ENCODE measurements at regions not wholly inside any gene's neighbourhood (a gene's known extent, or its start where the extent isn't known, plus 50 kb on each side); places are given as distances from the start of the nearest gene placed in this dataset.
A peak's percentile ranks its signal among the peaks of the same experiment; 100 is the strongest.
"Not testable (repeated sequence)": the region's sequence is repeated elsewhere in the genome, so short reads cannot be mapped to it uniquely, and the experiment has no call there.

GRCh38 chr12:94916663-94917062, 86.8 kb downstream of the NDUFA12 start:
- DNase-seq (ENCODE audit: low spot score) = no peak

DNA sequence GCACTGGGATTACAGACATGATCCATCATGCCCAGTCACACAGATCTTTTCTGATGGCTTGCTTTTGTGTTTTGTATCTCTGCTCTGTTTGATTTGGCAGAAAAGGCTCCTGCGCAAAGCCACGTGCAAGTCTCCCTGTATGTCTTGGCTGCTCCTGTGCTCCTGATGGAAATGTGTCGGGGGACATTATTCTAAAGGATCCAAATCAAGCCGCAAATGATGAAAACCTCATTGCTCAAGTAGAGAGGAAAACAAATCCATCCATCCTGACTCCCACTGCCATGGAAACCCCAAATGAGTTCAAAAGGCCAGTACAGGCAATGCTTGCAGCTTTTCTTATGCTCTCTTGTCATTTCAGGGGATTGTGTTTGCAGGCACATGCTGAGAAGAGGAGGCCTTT, 93.8 kb downstream of the NDUFA12 start:
- no peak for DNase-seq (ENCODE audit: low spot score)

- not testable (repeated sequence) for DNase-seq (ENCODE audit: low spot score)
Observed at GRCh38 chr12:94905749-94906148, 97.7 kb downstream of the NDUFA12 start.

DNA sequence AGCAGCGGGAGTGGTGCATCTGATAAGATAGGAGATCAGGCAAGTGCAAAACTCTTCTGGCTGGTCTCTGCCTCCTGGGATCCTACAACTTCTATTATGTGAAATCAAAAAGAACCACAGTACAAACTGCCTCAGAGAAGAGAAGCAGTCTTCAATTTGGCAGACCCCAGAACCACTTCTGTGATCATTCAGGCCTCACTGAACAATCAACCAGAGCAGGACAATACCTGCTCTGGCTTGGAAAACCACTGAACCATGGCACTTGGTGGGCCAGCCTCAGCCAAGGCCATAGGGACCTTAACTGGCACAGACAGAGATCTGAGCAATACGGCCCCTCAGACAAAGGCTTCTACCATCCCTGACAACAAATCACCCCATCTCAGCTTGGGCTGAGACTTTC, 103.0 kb downstream of the NDUFA12 start:
- DNase-seq (ENCODE audit: low spot score) = no peak

DNA sequence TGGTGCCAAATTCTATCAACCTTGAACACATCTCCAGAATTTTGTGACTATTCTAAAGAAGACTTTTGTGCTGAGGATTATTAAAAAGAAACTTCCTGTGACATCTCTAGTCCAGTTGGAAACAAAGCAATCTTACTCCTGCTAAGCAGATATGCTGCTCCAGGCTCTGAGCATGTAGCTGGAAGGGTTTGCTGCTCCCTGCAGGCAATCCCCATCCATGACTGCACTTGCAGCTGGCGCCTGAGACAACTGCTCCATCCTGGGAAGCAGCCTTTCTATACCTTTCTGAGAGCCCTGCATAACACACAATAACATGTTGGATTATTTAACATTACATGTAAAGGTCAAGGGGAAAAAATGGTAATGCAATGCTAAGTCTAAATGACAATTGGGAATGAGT, 105.1 kb downstream of the NDUFA12 start:
- no peak for DNase-seq (ENCODE audit: low spot score)

DNA sequence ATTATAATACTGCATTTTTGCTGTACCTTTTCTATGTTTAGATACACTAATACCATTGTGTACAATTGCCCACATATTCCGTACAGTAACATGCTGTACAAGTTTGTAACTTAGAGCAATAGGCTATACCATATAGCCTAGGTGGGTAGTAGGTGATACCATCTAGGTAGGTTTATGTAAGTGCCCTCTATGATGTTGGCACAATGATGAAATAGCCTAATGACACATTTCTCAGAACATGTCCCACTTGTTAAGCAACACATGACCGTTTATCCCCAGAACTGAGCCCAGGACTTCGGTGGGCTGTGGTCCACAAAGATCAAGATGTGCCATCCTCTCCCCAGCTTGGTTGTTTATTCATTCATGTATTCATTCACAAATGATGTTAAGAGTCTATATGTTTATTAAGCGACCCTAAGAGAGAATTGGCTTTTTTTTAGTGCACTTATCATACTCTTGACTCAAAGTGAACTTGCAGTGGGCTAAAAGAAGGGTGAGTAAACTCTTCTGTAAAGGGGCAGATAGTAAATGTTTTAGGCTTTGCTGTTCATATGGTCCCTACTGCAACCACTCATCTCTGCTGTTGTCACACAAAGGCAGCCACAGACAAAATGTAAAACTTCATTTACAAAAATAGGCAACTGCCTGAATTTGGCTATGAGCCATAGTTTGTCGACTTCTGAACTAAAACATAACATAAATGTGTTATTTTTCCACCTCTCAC, 110.8 kb downstream of the NDUFA12 start:
- no peak for DNase-seq (ENCODE audit: low spot score)

- no peak for DNase-seq (ENCODE audit: low spot score)
Observed at GRCh38 chr12:94889445-94890210, 113.9 kb downstream of the NDUFA12 start.

DNA sequence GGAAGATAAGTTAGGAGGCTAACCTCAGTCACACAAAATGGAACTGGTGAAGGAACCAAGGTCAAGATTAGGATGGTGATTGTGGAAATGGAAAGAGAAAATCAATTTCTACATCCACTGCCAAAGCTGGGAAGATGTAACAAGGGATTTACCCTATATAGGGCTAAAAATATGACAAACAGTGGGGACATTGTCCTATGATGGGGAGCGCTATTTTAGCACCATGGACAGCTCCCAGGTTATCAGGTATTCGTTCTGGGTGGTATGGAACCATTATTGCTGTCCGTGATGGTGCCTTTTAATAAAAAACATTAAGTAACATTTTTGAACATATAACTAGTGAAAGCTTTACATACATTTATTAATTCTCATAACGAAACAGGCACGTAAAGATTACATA, 124.0 kb downstream of the NDUFA12 start:
- DNase-seq (ENCODE audit: low spot score) = no peak

- peak; percentile 41 for DNase-seq (ENCODE audit: low spot score)
Observed at GRCh38 chr12:94875525-94875924, 128.0 kb downstream of the NDUFA12 start.

GRCh38 chr12:94874518-94875302, 128.8 kb downstream of the NDUFA12 start:
- no peak for DNase-seq (ENCODE audit: low spot score)

GRCh38 chr12:94873734-94874517, 129.6 kb downstream of the NDUFA12 start:
- DNase-seq (ENCODE audit: low spot score) = no peak

DNA sequence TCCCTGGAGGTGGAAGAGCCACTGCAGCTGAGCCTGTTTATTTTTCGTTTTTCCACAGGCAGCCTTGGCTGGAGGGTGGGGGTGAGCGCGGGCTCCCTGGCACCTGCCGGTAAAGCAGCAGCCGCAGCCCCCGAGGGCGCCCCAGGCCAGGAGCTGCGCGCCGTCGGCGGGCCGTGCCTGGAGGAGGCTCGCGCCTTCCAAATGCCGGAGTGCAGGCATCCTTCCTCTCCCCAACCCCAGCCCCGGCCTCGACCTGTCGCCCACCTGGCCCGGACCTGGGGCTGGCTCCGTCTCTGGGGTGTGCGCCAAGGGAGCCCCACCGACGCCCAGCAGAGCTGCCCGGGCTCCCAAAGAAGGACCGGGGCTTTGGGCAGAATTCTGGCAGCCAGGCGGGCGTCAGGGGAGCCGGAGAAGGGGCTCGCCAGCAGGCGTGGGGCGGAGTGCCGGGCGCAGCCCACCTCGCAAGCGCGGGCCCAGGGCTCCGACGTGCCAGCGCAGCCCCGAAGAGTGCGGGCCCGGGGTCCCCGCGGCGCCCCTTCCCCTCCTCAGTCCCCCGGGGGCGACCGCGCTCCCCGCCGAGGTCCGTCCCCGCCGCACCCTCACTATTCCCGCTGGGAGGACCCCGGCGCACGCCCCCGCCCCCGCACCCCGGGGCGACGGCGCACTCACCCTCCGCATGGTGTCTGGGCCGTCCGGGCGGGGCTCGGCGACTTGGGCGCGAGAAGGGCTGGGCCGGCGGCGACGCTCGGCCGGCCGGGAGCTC, 130.3 kb downstream of the NDUFA12 start:
- DNase-seq (ENCODE audit: low spot score) = no peak

DNA sequence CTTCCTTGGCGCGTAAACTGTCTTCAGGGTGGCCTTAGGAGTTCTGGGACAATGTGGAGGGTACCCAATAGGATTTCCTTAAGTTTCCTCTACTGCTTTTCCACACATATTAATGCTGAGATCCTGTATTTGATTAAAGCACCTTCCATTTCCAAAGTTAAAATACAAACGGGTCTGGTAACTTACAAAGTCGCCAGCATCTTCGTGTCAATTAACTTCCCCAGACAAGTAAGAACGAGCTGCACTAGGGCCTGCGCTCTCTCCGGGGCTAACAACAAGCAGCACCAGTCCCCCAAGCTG, 130.9 kb downstream of the NDUFA12 start:
- DNase-seq (ENCODE audit: low spot score) = no peak

DNA sequence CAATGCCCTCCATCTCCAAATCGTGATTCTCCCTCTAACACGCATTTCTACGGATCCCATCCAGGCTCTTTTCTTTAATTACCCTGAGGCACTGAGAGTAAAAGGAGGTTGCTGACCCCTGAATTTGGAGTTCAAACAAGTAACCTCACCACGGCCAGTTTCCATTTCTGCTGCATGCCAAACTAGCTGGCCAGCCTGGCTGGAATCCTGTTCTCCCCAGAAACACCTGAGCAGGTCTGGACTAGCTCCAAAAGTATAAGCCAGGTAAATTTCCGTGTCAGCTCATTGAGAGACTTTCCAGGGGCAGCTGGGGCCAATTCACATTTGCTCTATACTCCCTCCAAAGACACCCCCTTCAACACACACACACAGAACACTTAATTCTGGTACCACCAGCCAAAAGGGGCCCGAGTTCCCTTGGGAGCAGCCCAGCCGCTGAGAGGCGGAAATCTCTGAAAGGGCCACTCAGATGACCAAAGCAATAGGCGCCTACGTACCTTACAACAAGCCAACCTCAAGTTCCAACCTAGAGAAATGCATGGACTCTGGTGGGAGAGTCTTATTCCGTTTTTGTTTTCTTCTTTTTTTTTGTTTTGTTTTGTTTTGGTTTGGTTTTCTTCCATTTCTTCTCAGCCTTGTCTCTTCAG, 131.4 kb downstream of the NDUFA12 start:
- no peak for DNase-seq (ENCODE audit: low spot score)

DNA sequence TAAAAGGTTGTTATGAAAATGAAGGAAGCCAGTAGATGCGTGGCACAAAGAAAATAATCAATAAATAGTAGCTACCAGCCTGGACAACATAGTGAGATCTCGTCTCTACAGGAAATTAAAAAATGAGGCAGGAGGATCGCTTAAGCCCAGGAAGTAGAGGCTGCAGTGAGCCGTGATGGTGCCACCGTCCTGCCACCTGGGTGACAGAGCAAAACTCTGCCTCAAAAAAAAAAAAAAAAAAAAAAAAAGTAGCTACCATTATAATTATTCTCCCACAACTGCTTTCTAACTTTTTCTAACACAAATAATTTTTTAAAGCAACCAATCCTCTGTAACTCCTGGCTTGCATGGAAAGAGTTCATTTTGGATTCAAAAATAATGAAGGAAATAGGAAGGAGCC, 133.0 kb downstream of the NDUFA12 start:
- no peak for DNase-seq (ENCODE audit: low spot score)

DNA sequence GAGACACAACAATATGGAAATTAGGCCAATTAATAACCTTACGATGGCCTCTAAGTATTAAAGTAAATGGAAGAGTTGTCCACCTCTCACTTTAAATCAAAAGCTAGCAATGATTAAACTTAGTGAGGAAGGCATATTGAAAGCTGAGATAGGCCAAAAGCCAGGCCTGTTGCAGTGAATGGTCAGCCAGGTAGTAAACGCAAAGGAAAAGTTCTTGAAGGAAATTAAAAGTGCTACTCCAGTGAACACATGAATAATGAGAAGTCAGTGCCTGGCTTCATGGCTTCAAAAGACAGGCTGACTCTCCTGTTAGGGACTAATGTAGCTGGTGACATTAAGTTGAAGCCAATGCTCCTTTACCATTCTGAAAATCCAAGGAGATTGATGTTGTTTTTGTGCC, 135.3 kb downstream of the NDUFA12 start:
- no peak for DNase-seq (ENCODE audit: low spot score)

GRCh38 chr12:94867066-94867855, 136.2 kb downstream of the NDUFA12 start:
- no peak for DNase-seq (ENCODE audit: low spot score)

DNA sequence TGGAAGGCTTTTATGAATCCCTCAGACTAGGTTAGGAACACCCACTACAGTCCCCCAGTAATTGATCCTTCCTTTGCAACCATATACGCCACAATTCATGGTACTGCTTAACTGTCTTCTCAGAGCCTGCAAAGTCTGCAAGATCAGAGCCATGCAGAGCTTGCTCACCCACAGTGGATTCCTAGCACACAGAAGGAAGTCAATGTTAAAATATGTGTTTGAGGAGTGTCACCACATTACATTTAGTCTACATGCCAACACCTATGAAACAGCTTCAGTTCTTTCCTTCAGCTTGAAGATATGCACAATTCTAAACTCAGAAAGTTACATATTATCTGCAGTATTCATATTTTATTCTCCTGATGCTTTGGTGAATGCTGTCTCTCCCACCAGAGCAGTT, 138.5 kb downstream of the NDUFA12 start:
- no peak for DNase-seq (ENCODE audit: low spot score)

- no peak for DNase-seq (ENCODE audit: low spot score)
Observed at GRCh38 chr12:94863321-94864035, 140.0 kb downstream of the NDUFA12 start.

GRCh38 chr12:94862421-94862820, 141.1 kb downstream of the NDUFA12 start:
- DNase-seq (ENCODE audit: low spot score) = no peak
